Activated T-helper 2 cell treated with anti-CD3 and anti-CD28 coated beads, Interferon-gamma antibody, Interleukin-2, Interleukin-4, amounts not matched to agents 10 μg/mL and 5 μg/mL and 100 μg/mL, durations not matched to agents 14 hours and 24 hours and 36 hours (primary cell): ENCODE measurements at regions not wholly inside any gene's neighbourhood (a gene's known extent, or its start where the extent isn't known, plus 50 kb on each side); places are given as distances from the start of the nearest gene placed in this dataset.

ENCODE experiments used
- DNase-seq: peaks from one replicate; pipeline ENCODE4 v3.0.0; 2021; ENCODE audit warnings: low spot score
- H3K27ac Mint-ChIP-seq: one replicate; pipeline ENCODE4 v1.8.0; 2021; ENCODE audit warnings: mixed read lengths
- H3K27me3 Mint-ChIP-seq: one replicate; pipeline ENCODE4 v1.8.0; 2021; ENCODE audit warnings: low read depth, mixed read lengths
- H3K36me3 Mint-ChIP-seq: one replicate; pipeline ENCODE4 v1.8.0; 2021; ENCODE audit warnings: low read depth, mixed read lengths
- H3K4me1 Mint-ChIP-seq: one replicate; pipeline ENCODE4 v1.8.0; 2021; ENCODE audit warnings: low read depth, mixed read lengths
- H3K4me3 Mint-ChIP-seq: one replicate; pipeline ENCODE4 v1.8.0; 2021; ENCODE audit warnings: low read depth, mild to moderate bottlenecking, moderate library complexity, mixed read lengths
- H3K9me3 Mint-ChIP-seq: one replicate; pipeline ENCODE4 v1.8.0; 2021; ENCODE audit warnings: mixed read lengths
- intact Hi-C: fragments of 100-400 bp; cut with micrococcal nuclease; formaldehyde crosslinking; loops from one replicate; pipeline ENCODE4 v1.15.1; 2023

- no peaks in the 10 kb centered on the region for H3K36me3 Mint-ChIP-seq
- intact Hi-C loops: loop anchor here (2.0 to 5.0 kb wide), 2 partner anchors 90 to 177 kb away; no protein-coding TSS in a partner anchor
- H3K27ac Mint-ChIP-seq: no peak overlapping the region
- no peaks in the 10 kb centered on the region for H3K9me3 Mint-ChIP-seq
- no peaks in the 10 kb centered on the region for H3K4me1 Mint-ChIP-seq
- no peak for DNase-seq
- peaks cover 5% of the 10 kb centered on the region for H3K27me3 Mint-ChIP-seq
- no peak overlapping the region for H3K4me3 Mint-ChIP-seq
Measured at GRCh38 chr6:127641905-127642304, 64.9 kb downstream of the C6orf58 start.
